Colon (tissue), 2 donors: ENCODE measurements at regions not wholly inside any gene's neighbourhood (a gene's known extent, or its start where the extent isn't known, plus 50 kb on each side); places are given as distances from the start of the nearest gene placed in this dataset.

Experiments
- FAIRE-seq: peaks from 2 replicates; lab custom pipeline; 2012; peaks lifted over from hg19 to GRCh38; lab: Jason Lieb, UNC
- donor health status: control.
- donor health status: control.

GRCh38 chr5:97600486-97600885 is 417.4 kb upstream of the RIOK2 start:
- FAIRE-seq: no peak

DNA sequence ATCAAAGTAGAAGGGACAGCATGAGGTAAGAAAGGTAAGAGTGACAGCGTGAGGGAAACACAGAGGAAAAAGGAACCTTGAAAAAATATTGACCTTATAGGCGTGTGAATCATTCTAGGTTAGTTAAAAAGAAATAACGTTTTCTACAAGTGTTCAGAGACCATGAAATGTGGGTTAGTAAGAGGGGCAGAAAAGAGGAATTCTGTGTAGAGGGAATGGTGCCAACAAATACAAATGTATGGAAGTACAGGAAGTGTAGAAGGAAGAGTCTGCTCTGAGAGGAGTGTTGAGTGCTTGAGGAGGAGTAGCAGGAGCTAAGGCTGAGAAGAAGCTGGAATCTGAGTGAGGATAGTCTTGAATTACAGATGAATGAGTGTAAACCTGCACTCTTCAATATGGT is 418.6 kb upstream of the RIOK2 start:
- no peak for FAIRE-seq

DNA sequence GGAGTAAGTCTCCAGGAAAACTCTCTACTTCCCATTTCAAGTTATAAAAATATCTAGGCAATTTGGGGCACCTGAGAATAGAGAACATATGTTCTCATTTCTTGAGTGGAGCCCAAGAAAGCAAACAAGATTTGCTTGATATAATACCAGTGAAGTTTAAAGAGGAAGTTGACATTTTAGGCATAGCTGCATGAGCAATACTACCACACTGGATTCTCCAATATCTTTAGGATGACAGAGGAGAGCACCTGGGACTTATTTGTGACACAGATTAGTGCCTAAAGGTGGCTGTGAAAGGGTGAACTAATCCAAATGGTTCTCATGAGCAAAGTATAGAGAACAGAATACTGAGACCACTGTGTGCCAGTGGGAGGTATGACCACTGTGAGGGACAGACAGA is 423.5 kb upstream of the RIOK2 start:
- FAIRE-seq: no peak

DNA sequence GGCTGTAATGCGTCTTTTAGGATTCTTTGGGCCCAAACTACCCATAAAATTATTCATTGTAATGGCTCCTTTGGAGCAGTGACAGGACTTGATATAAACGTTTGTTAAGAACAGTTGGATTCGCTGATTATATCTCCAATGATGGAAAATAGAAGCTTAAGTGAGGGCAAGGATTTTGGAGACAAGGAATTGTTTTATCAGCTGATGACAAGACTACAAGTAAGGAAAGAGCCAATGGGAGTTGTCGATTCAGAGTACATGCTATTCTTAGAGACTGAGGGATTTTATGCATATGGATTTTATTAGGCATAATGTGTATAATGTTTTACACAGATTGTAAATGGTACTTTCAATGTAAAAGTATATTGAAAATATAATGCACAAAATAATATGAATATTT is 425.5 kb upstream of the RIOK2 start:
- FAIRE-seq: no peak

DNA sequence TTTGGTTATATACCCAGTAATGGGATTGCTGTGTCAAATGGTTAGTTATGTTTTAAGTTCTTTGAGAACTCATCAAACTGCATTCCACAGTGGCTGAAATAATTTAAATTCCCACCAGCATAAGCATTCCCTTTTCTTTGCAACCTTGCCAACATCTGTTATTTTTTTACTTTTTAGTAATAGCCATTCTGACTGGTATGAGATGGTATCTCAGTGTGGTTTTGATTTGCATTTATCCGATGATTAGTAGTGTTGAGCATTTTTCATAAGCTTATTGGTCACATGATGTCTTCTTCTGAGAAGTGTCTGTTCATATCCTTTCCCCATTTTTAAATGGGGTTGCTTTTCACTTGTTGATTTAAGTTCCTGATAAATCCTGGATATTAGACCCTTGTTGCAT is 435.7 kb upstream of the RIOK2 start:
- no peak for FAIRE-seq

DNA sequence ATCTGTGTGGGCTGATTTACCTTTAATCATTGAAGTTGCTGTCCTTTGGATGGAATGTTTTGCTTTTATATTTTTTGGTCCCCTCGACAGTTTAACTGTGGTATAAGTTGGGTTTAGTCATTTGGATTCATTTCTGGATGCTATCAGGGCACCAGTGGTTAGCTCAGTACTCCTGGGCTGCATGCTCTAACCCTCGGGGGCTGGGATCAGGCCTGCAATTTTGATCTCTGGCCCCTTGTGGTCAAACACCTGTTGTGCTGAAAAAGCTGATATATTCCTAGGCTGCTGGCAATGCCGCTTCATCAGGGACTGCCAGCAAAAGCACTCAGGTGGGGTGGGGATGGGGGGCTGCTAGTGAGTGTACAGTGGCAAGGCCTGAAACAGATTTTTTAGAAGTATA is 440.4 kb upstream of the RIOK2 start:
- no peak for FAIRE-seq

GRCh38 chr5:97624886-97625285 is 441.8 kb upstream of the RIOK2 start:
- no peak for FAIRE-seq

GRCh38 chr5:97627272-97627671 is 444.2 kb upstream of the RIOK2 start:
- no peak for FAIRE-seq

- no peak for FAIRE-seq
Measured at GRCh38 chr5:97628031-97628430, 445.0 kb upstream of the RIOK2 start.

DNA sequence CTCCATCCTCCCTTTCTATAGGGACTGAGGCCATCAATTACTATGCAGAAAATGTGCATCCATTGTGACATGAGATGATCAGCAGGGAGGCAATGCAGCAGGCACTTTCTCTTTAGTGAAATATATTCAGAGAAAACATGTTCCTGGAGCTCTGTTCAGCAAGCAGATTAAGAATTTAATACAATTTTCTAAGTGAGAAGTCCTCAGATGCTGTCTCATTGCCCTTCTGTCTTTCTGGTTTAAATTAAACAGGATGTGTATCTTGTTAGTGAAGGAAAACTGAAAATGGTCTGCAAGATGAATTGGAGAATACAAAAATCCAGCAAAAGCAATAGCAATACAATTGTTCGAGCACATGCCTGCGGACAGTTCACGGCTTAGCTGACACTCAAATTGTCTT is 445.8 kb upstream of the RIOK2 start:
- no peak for FAIRE-seq

DNA sequence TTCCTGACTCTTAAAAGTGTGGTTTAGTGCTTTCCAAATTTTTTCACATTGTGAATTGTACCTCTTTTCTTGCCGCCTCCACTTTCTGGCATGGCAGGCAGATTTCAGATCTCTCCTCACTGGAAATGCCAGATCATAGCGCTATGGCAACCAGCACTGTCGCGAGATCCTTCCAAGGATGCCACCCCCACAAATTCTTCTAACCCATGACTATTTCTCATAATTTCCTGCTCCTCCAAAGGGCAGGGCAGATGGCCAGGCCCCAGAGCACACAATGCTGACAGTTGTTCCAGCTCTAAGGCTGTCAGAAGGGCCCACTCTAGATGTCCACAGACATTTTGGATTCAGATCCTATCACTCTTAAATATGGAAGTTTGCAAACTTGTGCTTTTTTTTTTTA is 446.2 kb upstream of the RIOK2 start:
- no peak for FAIRE-seq

DNA sequence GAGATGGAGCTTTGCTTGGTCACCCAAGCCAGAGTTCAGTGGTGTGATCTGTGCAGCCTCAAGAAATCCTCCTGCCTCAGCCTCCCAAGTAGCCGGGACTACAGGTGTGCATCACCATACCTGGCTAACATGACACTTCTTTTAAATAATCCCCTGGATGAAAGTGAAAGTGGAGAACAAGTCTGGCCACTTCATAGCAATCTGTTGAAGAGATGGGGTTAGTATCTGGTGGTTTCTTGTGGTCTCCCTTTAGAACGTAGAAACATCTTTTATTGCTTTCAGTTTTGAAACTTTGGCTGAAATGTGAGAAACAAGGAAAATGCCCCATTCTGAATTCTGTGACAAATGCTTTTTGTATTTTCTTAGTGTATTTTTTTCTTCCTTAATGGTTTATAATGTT is 452.5 kb upstream of the RIOK2 start:
- no peak for FAIRE-seq

DNA sequence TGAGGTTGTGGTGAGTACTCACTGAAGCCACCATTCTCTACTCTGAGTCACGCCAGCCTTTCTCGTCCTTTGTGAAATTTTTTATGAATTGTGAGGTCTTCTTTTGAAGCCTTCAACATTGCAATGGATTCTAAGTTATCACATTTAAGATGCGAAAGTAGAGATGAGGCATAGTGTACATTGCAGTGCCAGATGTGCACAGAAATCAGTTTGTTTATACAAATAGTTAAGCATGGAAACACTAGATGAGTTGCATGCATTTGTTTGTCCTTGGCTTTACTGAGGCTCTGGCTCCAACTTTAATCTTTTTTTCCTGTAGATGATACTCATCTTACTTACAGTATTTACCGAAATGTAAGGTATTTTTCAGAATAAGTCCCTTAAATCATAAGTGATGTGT is 453.7 kb upstream of the RIOK2 start:
- no peak for FAIRE-seq

DNA sequence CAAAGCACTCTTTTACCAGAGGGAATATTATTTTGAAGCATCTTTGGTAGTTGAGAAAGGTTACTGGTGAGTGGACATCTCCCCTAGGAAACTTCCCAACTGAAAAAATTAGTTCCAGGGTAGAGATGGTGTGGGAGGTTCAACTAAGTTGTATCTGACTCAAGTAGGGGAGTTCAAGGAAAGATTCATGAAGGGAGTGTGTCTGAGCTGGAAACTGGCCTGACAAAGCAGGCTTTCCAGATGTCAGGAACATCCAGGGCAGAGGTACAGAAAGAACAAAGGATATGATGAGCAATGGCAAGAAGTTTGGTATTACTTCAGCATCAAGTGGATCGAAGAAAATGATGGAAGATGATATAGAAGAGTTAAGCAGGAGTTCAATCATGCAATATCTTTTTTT is 458.0 kb upstream of the RIOK2 start:
- FAIRE-seq: no peak

GRCh38 chr5:97644206-97644605 is 461.2 kb upstream of the RIOK2 start:
- FAIRE-seq: no peak

- FAIRE-seq: no peak
Measured at GRCh38 chr5:97644896-97645295, 461.8 kb upstream of the RIOK2 start.

- no peak for FAIRE-seq
Measured at GRCh38 chr5:97657239-97657638, 474.2 kb upstream of the RIOK2 start.

GRCh38 chr5:97658116-97658900 is 475.3 kb upstream of the RIOK2 start:
- no peak for FAIRE-seq

GRCh38 chr5:97666783-97667182 is 483.7 kb upstream of the RIOK2 start:
- FAIRE-seq: no peak

DNA sequence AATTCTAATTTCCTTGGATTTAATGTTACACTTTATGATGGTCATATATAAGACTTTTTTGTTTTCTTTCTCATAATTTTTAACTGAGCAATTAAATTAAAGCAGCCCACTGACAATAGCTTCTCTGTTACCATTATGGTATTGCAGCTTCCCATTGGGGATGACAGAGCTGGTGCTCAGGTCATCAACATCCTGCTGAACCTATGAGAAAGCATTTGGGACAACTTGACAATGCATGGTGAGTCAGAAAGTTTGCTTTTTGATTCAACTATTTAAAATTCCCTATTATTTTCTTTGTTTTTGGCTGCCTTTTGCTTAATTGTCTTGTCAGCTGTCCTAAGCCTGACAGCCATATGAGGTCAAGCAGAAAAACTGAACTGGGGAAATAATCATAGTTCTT is 487.4 kb upstream of the RIOK2 start:
- no peak for FAIRE-seq

DNA sequence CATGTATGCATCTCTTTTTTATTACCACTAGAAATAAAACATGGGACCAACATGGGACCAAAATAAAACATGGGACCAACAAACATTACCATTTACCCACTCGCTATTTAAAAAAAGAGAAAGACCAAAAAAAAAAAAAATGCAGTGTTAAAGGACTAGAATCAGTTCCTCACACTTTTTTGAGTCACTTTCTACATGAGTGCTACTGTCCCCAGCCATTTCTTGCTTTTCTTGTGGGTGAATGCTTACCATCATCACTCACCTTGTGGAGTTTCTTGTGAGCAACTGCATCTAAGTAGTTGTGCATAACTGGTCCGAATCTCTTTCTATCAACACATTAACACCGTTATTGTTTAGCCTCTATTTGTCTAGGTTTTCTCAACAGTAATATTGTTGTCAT is 493.6 kb upstream of the RIOK2 start:
- FAIRE-seq: no peak

DNA sequence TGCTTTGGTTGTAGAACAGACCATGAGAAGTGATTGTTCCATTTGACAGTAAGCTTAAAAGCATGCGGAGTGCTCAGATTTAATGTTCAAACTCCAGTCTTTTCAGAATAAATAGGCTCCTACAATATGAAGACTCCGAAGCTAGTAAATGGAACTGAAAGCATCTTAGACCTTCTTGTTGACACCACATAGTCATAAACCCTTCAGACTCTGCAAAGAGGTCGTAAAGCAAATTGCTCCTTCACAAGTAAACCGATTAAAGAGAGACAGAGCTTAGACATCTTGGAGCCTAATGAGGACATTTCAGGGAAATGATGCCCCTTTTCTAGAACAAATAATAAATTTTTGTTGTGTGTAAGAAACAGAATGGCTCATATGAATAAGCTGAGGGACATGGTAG is 511.0 kb upstream of the RIOK2 start:
- no peak for FAIRE-seq

DNA sequence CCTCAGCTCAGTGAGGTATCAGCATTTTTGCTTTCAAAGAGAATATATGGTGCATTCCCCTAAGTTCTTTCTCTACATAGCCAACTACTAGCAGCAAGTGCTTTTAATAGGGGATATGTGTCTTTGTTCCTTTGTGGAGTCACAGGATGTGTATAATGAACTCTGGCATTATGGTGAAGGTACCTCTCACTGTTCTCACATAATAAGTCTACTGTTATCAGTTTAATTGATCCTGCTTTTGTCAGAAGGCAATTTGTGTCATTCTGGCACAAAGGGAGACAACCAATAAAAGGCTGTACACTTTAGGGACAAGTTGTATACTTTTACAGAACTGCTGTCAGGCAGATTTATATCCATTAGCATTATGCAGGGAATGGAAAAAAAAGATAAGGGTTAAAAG is 531.4 kb upstream of the RIOK2 start:
- FAIRE-seq: no peak

DNA sequence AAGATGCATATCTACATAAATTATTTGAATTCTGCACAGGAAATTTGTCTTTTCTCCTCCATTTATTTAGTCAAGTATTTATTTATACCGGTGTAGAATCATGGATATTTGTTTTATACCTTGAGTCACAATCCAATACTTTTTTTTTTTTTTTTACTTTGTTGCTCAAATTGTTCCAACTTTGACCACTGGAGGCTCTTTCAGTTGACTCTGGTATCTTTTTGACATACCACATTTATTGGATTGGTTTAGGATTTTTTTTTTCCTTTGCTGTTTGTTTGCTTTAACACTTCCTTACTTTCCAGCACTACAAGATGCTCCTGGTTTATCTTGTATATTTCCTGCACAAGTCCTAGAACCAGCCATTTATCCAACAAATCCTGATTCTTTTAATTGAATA is 543.1 kb upstream of the RIOK2 start:
- FAIRE-seq: no peak

- no peak for FAIRE-seq
Measured at GRCh38 chr5:97728920-97729319, 545.9 kb upstream of the RIOK2 start.
